ENCODE measurements at regions not wholly inside any gene's neighbourhood (a gene's known extent, or its start where the extent isn't known, plus 50 kb on each side); places are given as distances from the start of the nearest gene placed in this dataset.

DNA sequence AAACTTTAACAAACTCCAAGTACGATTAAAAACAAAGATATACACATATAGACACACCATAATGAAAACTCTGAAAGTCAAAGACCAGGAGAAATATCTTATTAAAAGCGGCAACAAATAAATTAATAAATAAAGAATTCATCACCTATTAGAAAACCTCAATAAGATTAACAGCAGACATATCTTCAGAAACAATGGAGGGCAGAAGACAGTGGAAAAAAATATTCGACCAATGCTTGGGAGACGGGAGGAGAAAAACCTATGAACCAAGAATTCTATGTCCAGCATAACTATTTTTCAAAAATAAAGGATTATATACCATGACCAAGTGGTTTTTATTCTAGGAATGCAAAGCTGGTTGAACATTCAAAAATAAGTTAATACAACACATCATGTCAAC lies 578.6 kb upstream of the CCNG1 start:
- ChIA-PET CTCF (no interaction called here), POLR2A (no interaction called here)
- no peaks in the 10 kb centered on the region for H3K36me3 ChIP-seq (replicated peaks in 1 of 2; ENCODE audit: control extremely low read depth in 1 of 2, control insufficient read depth in 1 of 2, extremely low read depth in 1 of 2, insufficient read depth in 2 of 2, low read length in 1 of 2)
- H3K9me3 Mint-ChIP-seq (ENCODE audit: insufficient read depth), result peaks cover 13% of the 10 kb centered on the region
- H3K27ac Mint-ChIP-seq, result no peak overlapping the region
- WGBS (ENCODE audit: insufficient coverage), result no CpG with 5 or more reads among the region's 4 CpGs
- H3K27me3 Mint-ChIP-seq, result no peaks in the 10 kb centered on the region
- H2AFZ ChIP-seq (ENCODE audit: insufficient read depth, low read depth, low read length, poor library complexity, severe bottlenecking), result no peak overlapping the region
- H3K27ac ChIP-seq (ENCODE audit: low read length in 2 of 2), result no peak overlapping the region
- no peak overlapping the region for H3K4me3 Mint-ChIP-seq
- no peak overlapping the region for H3K4me3 ChIP-seq (ENCODE audit: control extremely low read depth in 1 of 5, extremely low read depth in 1 of 5, insufficient read depth in 1 of 5, low read depth in 2 of 5, low read length in 4 of 5)
- intact Hi-C loops (cut with micrococcal nuclease), result no loop called here
- no peak overlapping the region for H3K4me2 ChIP-seq (replicated peaks; ENCODE audit: low read depth, low read length, poor library complexity, severe bottlenecking)
- ATAC-seq (ENCODE audit: low read depth) (no peak), DNase-seq (no peak)
- no peaks in the 10 kb centered on the region for H3K4me1 Mint-ChIP-seq
- H3K9ac ChIP-seq (ENCODE audit: low read length), result no peak overlapping the region
- TF ChIP-seq, protein P1, sequence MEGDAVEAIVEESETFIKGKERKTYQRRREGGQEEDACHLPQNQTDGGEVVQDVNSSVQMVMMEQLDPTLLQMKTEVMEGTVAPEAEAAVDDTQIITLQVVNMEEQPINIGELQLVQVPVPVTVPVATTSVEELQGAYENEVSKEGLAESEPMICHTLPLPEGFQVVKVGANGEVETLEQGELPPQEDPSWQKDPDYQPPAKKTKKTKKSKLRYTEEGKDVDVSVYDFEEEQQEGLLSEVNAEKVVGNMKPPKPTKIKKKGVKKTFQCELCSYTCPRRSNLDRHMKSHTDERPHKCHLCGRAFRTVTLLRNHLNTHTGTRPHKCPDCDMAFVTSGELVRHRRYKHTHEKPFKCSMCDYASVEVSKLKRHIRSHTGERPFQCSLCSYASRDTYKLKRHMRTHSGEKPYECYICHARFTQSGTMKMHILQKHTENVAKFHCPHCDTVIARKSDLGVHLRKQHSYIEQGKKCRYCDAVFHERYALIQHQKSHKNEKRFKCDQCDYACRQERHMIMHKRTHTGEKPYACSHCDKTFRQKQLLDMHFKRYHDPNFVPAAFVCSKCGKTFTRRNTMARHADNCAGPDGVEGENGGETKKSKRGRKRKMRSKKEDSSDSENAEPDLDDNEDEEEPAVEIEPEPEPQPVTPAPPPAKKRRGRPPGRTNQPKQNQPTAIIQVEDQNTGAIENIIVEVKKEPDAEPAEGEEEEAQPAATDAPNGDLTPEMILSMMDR (IDR thresholded peaks at IDR 0.05), result no peak
- TF ChIP-seq EZH2 (IDR thresholded peaks at IDR 0.05; ENCODE audit: borderline replicate concordance, insufficient read depth, low read depth, low read length, poor library complexity, severe bottlenecking), result no peak
- no peaks in the 10 kb centered on the region for H3K27me3 ChIP-seq (replicated peaks in 1 of 4; ENCODE audit: control extremely low read depth in 1 of 4, control insufficient read depth in 3 of 4, insufficient read depth in 4 of 4, low read length in 3 of 4)
- H3K79me2 ChIP-seq (ENCODE audit: control insufficient read depth, insufficient read depth, low read length), result no peaks in the 10 kb centered on the region
- no peaks in the 10 kb centered on the region for H3K4me1 ChIP-seq (ENCODE audit: control insufficient read depth in 2 of 2, insufficient read depth in 2 of 2, low read length in 2 of 2)
- H4K20me1 ChIP-seq (ENCODE audit: control insufficient read depth, insufficient read depth, low read length, poor library complexity, severe bottlenecking), result no peaks in the 10 kb centered on the region
- H3K9me3 ChIP-seq (ENCODE audit: control extremely low read depth in 1 of 3, control insufficient read depth in 2 of 3, insufficient read depth in 1 of 3, low read length in 2 of 3), result peaks cover 0 to 6% (median 0%) of the 10 kb centered on the region in 3 donors

DNA sequence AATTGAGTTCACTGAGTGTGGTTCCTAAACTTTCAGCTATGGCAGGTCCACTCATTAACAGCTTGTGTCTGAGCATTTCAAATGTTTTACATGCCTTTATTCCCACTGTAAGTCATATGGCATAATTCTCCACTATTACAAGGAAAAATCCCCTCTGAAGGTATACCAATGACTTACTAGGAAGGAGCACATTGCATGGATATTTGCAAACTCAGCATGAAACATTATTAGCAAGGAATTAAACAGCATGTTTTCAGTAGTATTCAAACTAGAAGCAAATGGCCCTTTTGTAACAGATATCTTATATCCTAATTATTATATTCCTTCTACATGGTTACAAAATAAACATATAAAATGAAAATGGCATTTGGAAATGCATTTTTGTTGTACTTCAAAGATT lies 566.4 kb upstream of the CCNG1 start:
- no peaks in the 10 kb centered on the region for H4K20me1 ChIP-seq (ENCODE audit: control insufficient read depth, insufficient read depth, low read length, poor library complexity, severe bottlenecking)
- no peaks in the 10 kb centered on the region for H3K79me2 ChIP-seq (ENCODE audit: control insufficient read depth, insufficient read depth, low read length)
- TF ChIP-seq EZH2 (IDR thresholded peaks at IDR 0.05; ENCODE audit: borderline replicate concordance, insufficient read depth, low read depth, low read length, poor library complexity, severe bottlenecking), result no peak
- TF ChIP-seq, protein P1 (IDR thresholded peaks at IDR 0.05), result no peak
- Mint-ChIP-seq H3K27me3 (no peaks in the 10 kb centered on the region), H3K4me3 (no peak overlapping the region), H3K9me3 (ENCODE audit: insufficient read depth) (peaks cover 9% of the 10 kb centered on the region), H3K27ac (no peak overlapping the region), H3K4me1 (no peaks in the 10 kb centered on the region)
- ChIA-PET CTCF (no interaction called here), POLR2A (no interaction called here)
- ATAC-seq (ENCODE audit: low read depth) (no peak), DNase-seq (no peak)
- H3K4me1 ChIP-seq (ENCODE audit: control insufficient read depth in 2 of 2, insufficient read depth in 2 of 2, low read length in 2 of 2), result no peaks in the 10 kb centered on the region
- H3K9ac ChIP-seq (ENCODE audit: low read length), result no peak overlapping the region
- H3K27ac ChIP-seq (ENCODE audit: low read length in 2 of 2), result no peak overlapping the region
- H3K9me3 ChIP-seq (ENCODE audit: control extremely low read depth in 1 of 3, control insufficient read depth in 2 of 3, insufficient read depth in 1 of 3, low read length in 2 of 3), result no peaks in the 10 kb centered on the region
- no peak overlapping the region for H3K4me3 ChIP-seq (ENCODE audit: control extremely low read depth in 1 of 5, extremely low read depth in 1 of 5, insufficient read depth in 1 of 5, low read depth in 2 of 5, low read length in 4 of 5)
- H2AFZ ChIP-seq (ENCODE audit: insufficient read depth, low read depth, low read length, poor library complexity, severe bottlenecking), result no peak overlapping the region
- H3K27me3 ChIP-seq (replicated peaks in 1 of 4; ENCODE audit: control extremely low read depth in 1 of 4, control insufficient read depth in 3 of 4, insufficient read depth in 4 of 4, low read length in 3 of 4), result no peaks in the 10 kb centered on the region
- intact Hi-C loops (cut with micrococcal nuclease), result no loop called here
- H3K36me3 ChIP-seq (replicated peaks in 1 of 2; ENCODE audit: control extremely low read depth in 1 of 2, control insufficient read depth in 1 of 2, extremely low read depth in 1 of 2, insufficient read depth in 2 of 2, low read length in 1 of 2), result no peaks in the 10 kb centered on the region
- H3K4me2 ChIP-seq (replicated peaks; ENCODE audit: low read depth, low read length, poor library complexity, severe bottlenecking), result no peak overlapping the region

Measured in B cell (primary cell).